IMR-90 (cell line): ENCODE measurements at regions not wholly inside any gene's neighbourhood (a gene's known extent, or its start where the extent isn't known, plus 50 kb on each side); places are given as distances from the start of the nearest gene placed in this dataset.
"Not testable (repeated sequence)": the region's sequence is repeated elsewhere in the genome, so short reads cannot be mapped to it uniquely, and the experiment has no call there.

Experiments used
- ATAC-seq: fragments of 200-7000 bp; cut with Tn5 transposase; 2 replicates; pipeline ENCODE4 v1.9.1; 2020; ENCODE audit warnings: low read depth, mild to moderate bottlenecking, moderate library complexity
- BruUV-seq: library from RNA; stranded (reverse); fragments of 400-500 nt; replicated peaks from 2 replicates; lab custom pipeline; 2021; lab: Mats Ljungman, UMichigan
- CTCF ChIA-PET: fragments of 300-600 bp; formaldehyde crosslinking; extraction: SDS; loops from one replicate; lab custom pipeline; 2021; ENCODE audit warnings: antibody characterized with exemption; lab: Yijun Ruan, JAX
- POLR2A ChIA-PET: fragments of 300-600 bp; sonication (Branson Sonifier 250); formaldehyde crosslinking; loops from one replicate; lab custom pipeline; 2022; ENCODE audit warnings: antibody characterized with exemption; ENCODE audit not compliant: unreplicated experiment; lab: Charles Lee
- DNase-seq: peaks from one replicate; pipeline ENCODE4 v3.0.0; 2013
- H2AFZ ChIP-seq: replicated peaks from 2 replicates; pipeline ENCODE3; 2013; ENCODE audit warnings: low read length, mild to moderate bottlenecking; ENCODE audit not compliant: poor library complexity
- H2AK5ac ChIP-seq: 2 replicates; pipeline ENCODE4 v1.6.1; 2013; ENCODE audit warnings: low read depth, low read length, inconsistent platforms
- H2AK9ac ChIP-seq: replicated peaks from 2 replicates; pipeline ENCODE3; 2013; ENCODE audit warnings: mild to moderate bottlenecking, low read depth, low read length, moderate library complexity; ENCODE audit not compliant: poor library complexity
- H2BK120ac ChIP-seq: 2 replicates; pipeline ENCODE4 v1.6.1; 2013; ENCODE audit warnings: low read depth, low read length, inconsistent platforms
- H2BK15ac ChIP-seq: 3 replicates; pipeline ENCODE4 v1.6.1; 2013; ENCODE audit warnings: low read depth, low read length, inconsistent platforms
- H2BK20ac ChIP-seq: 2 replicates; pipeline ENCODE4 v1.6.1; 2013; ENCODE audit warnings: low read depth, mild to moderate bottlenecking, inconsistent platforms, low read length, moderate library complexity
- H2BK5ac ChIP-seq: 2 replicates; pipeline ENCODE4 v1.6.1; 2013; ENCODE audit warnings: mild to moderate bottlenecking, low read depth, low read length, inconsistent platforms; ENCODE audit not compliant: poor library complexity, severe bottlenecking
- H3K14ac ChIP-seq: replicated peaks from 2 replicates; pipeline ENCODE4 v1.6.1; 2013; ENCODE audit warnings: low read depth, low read length, inconsistent platforms
- H3K18ac ChIP-seq: 2 replicates; pipeline ENCODE4 v1.6.1; 2013; ENCODE audit warnings: low read depth, low read length, control low read depth
- H3K23ac ChIP-seq: 2 replicates; pipeline ENCODE4 v1.6.1; 2013; ENCODE audit warnings: low read depth, low read length, inconsistent platforms
- H3K27ac ChIP-seq: 2 replicates; pipeline ENCODE4 v1.5.1; 2013; ENCODE audit warnings: mild to moderate bottlenecking, control low read depth, low read length; ENCODE audit not compliant: insufficient read depth
- H3K27me3 ChIP-seq: 2 replicates; pipeline ENCODE4 v1.6.1; 2013; ENCODE audit warnings: low read length; ENCODE audit not compliant: control insufficient read depth, insufficient read depth
- H3K36me3 ChIP-seq: 2 replicates; pipeline ENCODE4 v1.6.1; 2013; ENCODE audit warnings: low read length, mixed read lengths; ENCODE audit not compliant: control insufficient read depth, insufficient read depth
- H3K4ac ChIP-seq: 2 replicates; pipeline ENCODE4 v1.6.1; 2013; ENCODE audit warnings: low read depth, low read length, inconsistent platforms
- H3K4me1 ChIP-seq: 2 replicates; pipeline ENCODE4 v1.6.1; 2013; ENCODE audit warnings: low read length, mixed read lengths; ENCODE audit not compliant: control insufficient read depth, insufficient read depth
- H3K4me2 ChIP-seq: 2 replicates; pipeline ENCODE4 v1.6.1; 2013; ENCODE audit warnings: low read depth, mild to moderate bottlenecking, control low read depth, low read length, moderate library complexity
- H3K4me3 ChIP-seq: 2 replicates; pipeline ENCODE4 v1.5.1; 2013; ENCODE audit warnings: low read depth, mild to moderate bottlenecking, control low read depth, low read length, moderate library complexity; ENCODE audit not compliant: insufficient read depth
- H3K56ac ChIP-seq: 2 replicates; pipeline ENCODE4 v1.6.1; 2013; ENCODE audit warnings: low read length, inconsistent platforms; ENCODE audit not compliant: insufficient read depth; ENCODE audit errors: extremely low read depth
- H3K79me1 ChIP-seq, 2 experiments: 2 replicates each; pipeline ENCODE4 v1.6.1; 2013; ENCODE audit warnings: low read length in 2 of 2, inconsistent platforms in 1 of 2, low read depth in 1 of 2
- H3K9ac ChIP-seq: 2 replicates; pipeline ENCODE4 v1.6.1; 2013; ENCODE audit warnings: low read depth, low read length, control low read depth
- H3K9me1 ChIP-seq: 2 replicates; pipeline ENCODE4 v1.6.1; 2013; ENCODE audit warnings: low read length, inconsistent platforms; ENCODE audit not compliant: insufficient read depth
- H3K9me3 ChIP-seq: 2 replicates; pipeline ENCODE4 v1.6.1; 2013; ENCODE audit warnings: low read length; ENCODE audit not compliant: control insufficient read depth, insufficient read depth
- H4K20me1 ChIP-seq: 2 replicates; pipeline ENCODE4 v1.6.1; 2013; ENCODE audit warnings: low read length, inconsistent platforms; ENCODE audit not compliant: insufficient read depth
- H4K5ac ChIP-seq: 2 replicates; pipeline ENCODE4 v1.6.1; 2013; ENCODE audit warnings: mild to moderate bottlenecking, low read depth, low read length, control low read depth
- H4K8ac ChIP-seq, 2 experiments: 2 replicates each; pipeline ENCODE4 v1.6.1; 2013; ENCODE audit warnings: low read depth in 2 of 2, low read length in 2 of 2, control low read depth in 1 of 2, inconsistent platforms in 1 of 2
- H4K91ac ChIP-seq: 2 replicates; pipeline ENCODE4 v1.6.1; 2013; ENCODE audit warnings: low read depth, low read length, inconsistent platforms; ENCODE audit not compliant: insufficient read depth
- CEBPB ChIP-seq: IDR thresholded peaks from 2 replicates; pipeline ENCODE4 v1.6.1; 2012; ENCODE audit warnings: low read depth, low read length, improper control_type of control experiment
- NFE2L2 ChIP-seq: fragments of 150-350 bp; IDR thresholded peaks from 2 replicates; pipeline ENCODE4 v1.6.1; 2016; ENCODE audit warnings: low read depth, mild to moderate bottlenecking, low read length
- RCOR1 ChIP-seq: IDR thresholded peaks from 2 replicates; pipeline ENCODE4 v1.6.1; 2012; ENCODE audit warnings: mild to moderate bottlenecking, low read length, improper control_type of control experiment; ENCODE audit not compliant: insufficient replicate concordance
- WGBS, 2 experiments: methylation state at CpG; one replicate each; pipeline versions ENCODE4 v1.1.5 to v1.1.7; 2013; ENCODE audit warnings: missing lambda C conversion rate in 2 of 2; ENCODE audit not compliant: insufficient read length in 1 of 2; ENCODE audit errors: extremely low coverage in 2 of 2; 5-methylcytosine and 5-hydroxymethylcytosine counted together
- dilution Hi-C: fragments of 300-500 bp; cut with HindIII; formaldehyde crosslinking; loops from one replicate; pipeline ENCODE4 v1.14.3; 2018; ENCODE audit warnings: low sequenced_read_pairs; ENCODE audit not compliant: unreplicated experiment
- in situ Hi-C: fragments of 300-500 bp; cut with MboI; formaldehyde crosslinking; loops from 3 replicates; pipeline ENCODE4 v1.14.3; 2019; ENCODE audit warnings: low sequenced_read_pairs, inconsistent platforms, mixed read lengths
- intact Hi-C: fragments of 100-400 bp; cut with micrococcal nuclease; formaldehyde crosslinking; loops from 2 replicates; pipeline ENCODE4 v1.10.0; 2022

GRCh38 chr6:28794175-28795002 is 129.4 kb downstream of the TRIM27 start:
- H3K14ac ChIP-seq = no peak overlapping the region
- H2AK5ac ChIP-seq = no peak overlapping the region
- TF ChIP-seq NFE2L2 = no peak
- 0 out of 2 replicates have a peak, but pooled peaks have one; percentile 33 for TF ChIP-seq CEBPB
- no peak for TF ChIP-seq RCOR1
- no peak overlapping the region for H2BK20ac ChIP-seq
- POLR2A ChIA-PET = no interaction called here
- WGBS, 2 experiments = 0% methylated on average over 3 of the region's 35 CpGs; no CpG with 5 or more reads in 1 of the 2 experiments
- CTCF ChIA-PET = no interaction called here
- no peak overlapping the region for H2BK5ac ChIP-seq
- H4K5ac ChIP-seq = no peak overlapping the region
- no peak overlapping the region for H2AK9ac ChIP-seq
- no peaks in the 10 kb centered on the region for H4K20me1 ChIP-seq
- no peaks in the 10 kb centered on the region for H3K9me3 ChIP-seq
- no peak overlapping the region for H3K18ac ChIP-seq
- H3K27ac ChIP-seq = no peak overlapping the region
- 0 out of 2 replicates have a peak, but pooled peaks have one; percentile 13 for ATAC-seq
- no peaks in the 10 kb centered on the region for H3K4me1 ChIP-seq
- no peak overlapping the region for H4K8ac ChIP-seq
- peaks cover 4% of the 10 kb centered on the region for H3K27me3 ChIP-seq
- H3K79me1 ChIP-seq = no peaks in the 10 kb centered on the region
- in situ Hi-C loops = no loop called here
- H3K9me1 ChIP-seq = no peaks in the 10 kb centered on the region
- DNase-seq = peak; percentile 31
- no peak overlapping the region for H3K4ac ChIP-seq
- H2BK15ac ChIP-seq = no peak overlapping the region
- H3K56ac ChIP-seq = no peak overlapping the region
- dilution Hi-C loops = no loop called here
- no TSS peak for BruUV-seq
- H3K4me3 ChIP-seq = peak overlapping the region; percentile 40; the same call in 1 of the 2 replicates
- no peak overlapping the region for H3K23ac ChIP-seq
- H2BK120ac ChIP-seq = no peak overlapping the region
- H4K91ac ChIP-seq = no peak overlapping the region
- H3K9ac ChIP-seq = no peak overlapping the region
- H3K4me2 ChIP-seq = peak overlapping the region; percentile 94
- H2AFZ ChIP-seq = peak overlapping the region; percentile 69
- intact Hi-C loops = no loop called here
- H3K36me3 ChIP-seq = no peaks in the 10 kb centered on the region

GRCh38 chr6:28800647-28801046 is 123.1 kb downstream of the TRIM27 start:
- H3K79me1 ChIP-seq, H3K9ac ChIP-seq, H3K27ac ChIP-seq, H3K4me1 ChIP-seq, H3K27me3 ChIP-seq, H2AK9ac ChIP-seq, H3K56ac ChIP-seq, dilution Hi-C loops, H3K4me2 ChIP-seq, DNase-seq, intact Hi-C loops, H3K23ac ChIP-seq, BruUV-seq, H2BK20ac ChIP-seq, H3K4me3 ChIP-seq, H2BK5ac ChIP-seq, POLR2A ChIA-PET, H3K4ac ChIP-seq, H4K91ac ChIP-seq, H4K5ac ChIP-seq, H4K8ac ChIP-seq, H2AFZ ChIP-seq, CTCF ChIA-PET, H2BK15ac ChIP-seq, ATAC-seq, H2AK5ac ChIP-seq, H3K18ac ChIP-seq, H3K9me3 ChIP-seq, H3K9me1 ChIP-seq, in situ Hi-C loops, H3K14ac ChIP-seq, H2BK120ac ChIP-seq, H3K36me3 ChIP-seq, H4K20me1 ChIP-seq: not testable (repeated sequence)
- WGBS, 2 experiments = 100% methylated on average over 1 of the region's 4 CpGs; no CpG with 5 or more reads in 1 of the 2 experiments
